Gastroesophageal sphincter (tissue), 3 donors: ENCODE measurements at regions not wholly inside any gene's neighbourhood (a gene's known extent, or its start where the extent isn't known, plus 50 kb on each side); places are given as distances from the start of the nearest gene placed in this dataset.

Experiments used
- CTCF ChIP-seq, 4 experiments: fragments of 200-600 bp in 2 of 4; fragments of 450-650 bp in 2 of 4; sonication (generic) in 1 of 4; IDR thresholded peaks; one replicate each; pipeline ENCODE4 v1.5.1; 2017 to 2019; ENCODE audit warnings: antibody characterized with exemption in 4 of 4, mild to moderate bottlenecking in 2 of 4, moderate library complexity in 2 of 4
- EP300 ChIP-seq: sonication (generic); formaldehyde crosslinking; IDR thresholded peaks from one replicate; pipeline ENCODE4 v1.6.1; 2017; ENCODE audit warnings: antibody characterized with exemption, mild to moderate bottlenecking
- POLR2A ChIP-seq, 2 donors: fragments of 450-650 bp; IDR thresholded peaks; one replicate each; pipeline ENCODE4 v1.6.1; 2017; ENCODE audit warnings: antibody characterized with exemption in 2 of 2, mild to moderate bottlenecking in 2 of 2, moderate library complexity in 1 of 2
- POLR2AphosphoS5 ChIP-seq: sonication (generic); formaldehyde crosslinking; IDR thresholded peaks from one replicate; pipeline ENCODE4 v1.6.1; 2017; ENCODE audit warnings: antibody characterized with exemption

GRCh38 chr1:199639453-199639852 is 388.1 kb upstream of the NR5A2 start:
- TF ChIP-seq CTCF (IDR thresholded peaks at IDR 0.05) (no peak), POLR2A (IDR thresholded peaks at IDR 0.05) (no peak), EP300 (no peak), POLR2AphosphoS5 (no peak)
